Esophagus muscularis mucosa (tissue), 4 donors: ENCODE measurements at regions not wholly inside any gene's neighbourhood (a gene's known extent, or its start where the extent isn't known, plus 50 kb on each side); places are given as distances from the start of the nearest gene placed in this dataset.

Experiments
- EP300 ChIP-seq: sonication (generic); formaldehyde crosslinking; IDR thresholded peaks from one replicate; pipeline ENCODE4 v1.6.1; 2017; ENCODE audit warnings: antibody characterized with exemption
- POLR2A ChIP-seq: fragments of 450-650 bp; IDR thresholded peaks from one replicate; pipeline ENCODE4 v1.6.1; 2017; ENCODE audit warnings: antibody characterized with exemption, moderate library complexity, mild to moderate bottlenecking, low read depth
- POLR2AphosphoS5 ChIP-seq, 2 donors: sonication (generic); formaldehyde crosslinking; IDR thresholded peaks; one replicate each; pipeline ENCODE4 v1.6.1; 2017; ENCODE audit warnings: antibody characterized with exemption in 2 of 2
- TF ChIP-seq, protein P1 (sequence below), 3 experiments: fragments of 200-600 bp in 2 of 3; fragments of 450-650 bp in 1 of 3; sonication (generic) in 2 of 3; IDR thresholded peaks; one replicate each; pipeline ENCODE4 v1.5.1; 2017 to 2019; ENCODE audit warnings: antibody characterized with exemption in 3 of 3, mild to moderate bottlenecking in 2 of 3, moderate library complexity in 1 of 3

DNA sequence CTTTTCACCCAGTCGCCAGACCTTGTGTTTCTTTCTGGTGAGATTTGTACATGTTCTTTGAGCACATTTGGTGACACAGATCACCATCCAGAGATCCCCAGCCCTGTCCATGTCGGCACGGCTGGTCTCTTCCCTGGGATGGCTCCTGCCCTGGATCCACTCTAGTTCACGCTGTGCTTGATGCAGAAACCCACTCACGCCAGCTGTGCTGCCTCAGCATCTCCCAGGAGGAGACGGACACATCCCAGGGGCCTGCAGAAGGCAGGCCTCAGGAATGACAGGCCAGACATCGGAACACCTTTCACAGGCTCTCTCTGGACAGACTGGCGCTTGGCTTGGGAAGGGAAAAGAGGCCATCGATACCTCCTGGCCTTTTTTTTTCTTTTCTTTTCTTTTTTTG is 203.6 kb downstream of the ACKR3 start:
- TF ChIP-seq, protein P1, sequence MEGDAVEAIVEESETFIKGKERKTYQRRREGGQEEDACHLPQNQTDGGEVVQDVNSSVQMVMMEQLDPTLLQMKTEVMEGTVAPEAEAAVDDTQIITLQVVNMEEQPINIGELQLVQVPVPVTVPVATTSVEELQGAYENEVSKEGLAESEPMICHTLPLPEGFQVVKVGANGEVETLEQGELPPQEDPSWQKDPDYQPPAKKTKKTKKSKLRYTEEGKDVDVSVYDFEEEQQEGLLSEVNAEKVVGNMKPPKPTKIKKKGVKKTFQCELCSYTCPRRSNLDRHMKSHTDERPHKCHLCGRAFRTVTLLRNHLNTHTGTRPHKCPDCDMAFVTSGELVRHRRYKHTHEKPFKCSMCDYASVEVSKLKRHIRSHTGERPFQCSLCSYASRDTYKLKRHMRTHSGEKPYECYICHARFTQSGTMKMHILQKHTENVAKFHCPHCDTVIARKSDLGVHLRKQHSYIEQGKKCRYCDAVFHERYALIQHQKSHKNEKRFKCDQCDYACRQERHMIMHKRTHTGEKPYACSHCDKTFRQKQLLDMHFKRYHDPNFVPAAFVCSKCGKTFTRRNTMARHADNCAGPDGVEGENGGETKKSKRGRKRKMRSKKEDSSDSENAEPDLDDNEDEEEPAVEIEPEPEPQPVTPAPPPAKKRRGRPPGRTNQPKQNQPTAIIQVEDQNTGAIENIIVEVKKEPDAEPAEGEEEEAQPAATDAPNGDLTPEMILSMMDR (IDR thresholded peaks at IDR 0.05) = no peak
- TF ChIP-seq POLR2AphosphoS5 (IDR thresholded peaks at IDR 0.05) = no peak
- TF ChIP-seq EP300 = no peak
- no peak for TF ChIP-seq POLR2A
